ENCODE measurements at regions not wholly inside any gene's neighbourhood (a gene's known extent, or its start where the extent isn't known, plus 50 kb on each side); places are given as distances from the start of the nearest gene placed in this dataset.

GRCh38 chr1:229196404-229197264, 74.3 kb upstream of the RAB4A start:
- no peak for DNase-seq

- no peak for DNase-seq
These were observed 73.7 kb upstream of the RAB4A start for GRCh38 chr1:229197265-229197585.

- DNase-seq = no peak
These were observed 71.4 kb upstream of the RAB4A start for GRCh38 chr1:229199261-229200243.

GRCh38 chr1:229203030-229203751, 67.7 kb upstream of the RAB4A start:
- no peak for DNase-seq

GRCh38 chr1:229203991-229204632, 66.8 kb upstream of the RAB4A start:
- DNase-seq = no peak

GRCh38 chr1:229204921-229205777, 65.8 kb upstream of the RAB4A start:
- no peak for DNase-seq

- no peak for DNase-seq
These were observed 65.1 kb upstream of the RAB4A start for GRCh38 chr1:229205854-229206253.

GRCh38 chr1:229207916-229208315, 63.0 kb upstream of the RAB4A start:
- DNase-seq = no peak

- no peak for DNase-seq
These were observed 62.4 kb upstream of the RAB4A start for GRCh38 chr1:229208481-229208880.

GRCh38 chr1:229209386-229209785, 61.5 kb upstream of the RAB4A start:
- no peak for DNase-seq

- no peak for DNase-seq
These were observed 61.1 kb upstream of the RAB4A start for GRCh38 chr1:229209816-229210215.

GRCh38 chr1:229210844-229211243, 60.1 kb upstream of the RAB4A start:
- no peak for DNase-seq

GRCh38 chr1:229213797-229214196, 57.1 kb upstream of the RAB4A start:
- DNase-seq = no peak

- DNase-seq = no peak
These were observed 53.2 kb upstream of the RAB4A start for GRCh38 chr1:229217716-229218115.

GRCh38 chr1:229218612-229219025, 52.3 kb upstream of the RAB4A start:
- DNase-seq = no peak

GRCh38 chr1:229220163-229220846, 50.6 kb upstream of the RAB4A start:
- no peak for DNase-seq

- DNase-seq = no peak
These were observed 49.5 kb upstream of the RAB4A start for GRCh38 chr1:229221106-229222019.

Data from activated CD8-positive, alpha-beta memory T cell treated with anti-CD3 and anti-CD28 coated beads, Interleukin-2, amount 50 U/mL, for 48 hours (primary cell).